ENCODE measurements at regions not wholly inside any gene's neighbourhood (a gene's known extent, or its start where the extent isn't known, plus 50 kb on each side); places are given as distances from the start of the nearest gene placed in this dataset.

- TF ChIP-seq CTCF (IDR thresholded peaks at IDR 0.05) (no peak), EZH2 (IDR thresholded peaks at IDR 0.05; ENCODE audit: borderline replicate concordance, insufficient read depth, low read depth, low read length, poor library complexity, severe bottlenecking) (no peak)
These were observed 280.6 kb downstream of the BTBD3 start for GRCh38 chr20:12198281-12198680.

Measured in B cell (primary cell).